Liver (tissue), 7 donors: ENCODE measurements at regions not wholly inside any gene's neighbourhood (a gene's known extent, or its start where the extent isn't known, plus 50 kb on each side); places are given as distances from the start of the nearest gene placed in this dataset.
"Not testable (repeated sequence)": the region's sequence is repeated elsewhere in the genome, so short reads cannot be mapped to it uniquely, and the experiment has no call there.

Experiments used
- DNase-seq: peaks from one replicate; pipeline ENCODE4 v3.0.0-alpha.2; 2017; ENCODE audit warnings: low spot score
- H3K27ac ChIP-seq, 2 donors: one replicate each; pipeline ENCODE4 v1.7.0; 2013; ENCODE audit warnings: inconsistent platforms in 2 of 2, low read length in 2 of 2, control low read depth in 1 of 2, low read depth in 1 of 2, mild to moderate bottlenecking in 1 of 2
- H3K27me3 ChIP-seq, 4 donors: one replicate each; pipeline versions ENCODE4 v1.6.1 to v1.7.0; 2013; ENCODE audit warnings: low read length in 3 of 4, inconsistent platforms in 1 of 4, mild to moderate bottlenecking in 1 of 4, moderate library complexity in 1 of 4; ENCODE audit not compliant: control insufficient read depth in 4 of 4, insufficient read depth in 4 of 4
- H3K36me3 ChIP-seq, 4 donors: one replicate each; pipeline versions ENCODE4 v1.6.1 to v1.7.0; 2013; ENCODE audit warnings: low read length in 3 of 4, mild to moderate bottlenecking in 3 of 4, low read depth in 1 of 4, moderate library complexity in 1 of 4; ENCODE audit not compliant: control insufficient read depth in 4 of 4, insufficient read depth in 3 of 4
- H3K4me1 ChIP-seq, 4 donors: one replicate each; pipeline versions ENCODE4 v1.6.1 to v1.7.0; 2013; ENCODE audit warnings: low read length in 3 of 4, mild to moderate bottlenecking in 3 of 4, moderate library complexity in 1 of 4; ENCODE audit not compliant: control insufficient read depth in 4 of 4, insufficient read depth in 4 of 4
- H3K4me3 ChIP-seq, 3 donors: one replicate each; pipeline versions ENCODE4 v1.6.1 to v1.7.0; 2013; ENCODE audit warnings: low read length in 3 of 3, control low read depth in 1 of 3, low read depth in 1 of 3, mild to moderate bottlenecking in 1 of 3
- H3K9ac ChIP-seq, 2 donors: one replicate each; pipeline ENCODE4 v1.7.0; 2013; ENCODE audit warnings: low read length in 2 of 2, mild to moderate bottlenecking in 2 of 2, moderate library complexity in 2 of 2, control low read depth in 1 of 2, low read depth in 1 of 2
- H3K9me3 ChIP-seq, 4 donors: one replicate each; pipeline versions ENCODE4 v1.6.1 to v1.7.0; 2013; ENCODE audit warnings: low read length in 3 of 4; ENCODE audit not compliant: control insufficient read depth in 4 of 4
- ATF3 ChIP-seq: IDR thresholded peaks from 2 replicates; pipeline ENCODE4 v1.6.1; 2016; ENCODE audit warnings: antibody characterized with exemption
- EGR1 ChIP-seq, 2 donors: IDR thresholded peaks; 2 replicates each; pipeline ENCODE4 v1.6.1; 2016 to 2018; ENCODE audit warnings: antibody characterized with exemption in 2 of 2, low read depth in 2 of 2
- FOXA1 ChIP-seq: IDR thresholded peaks from 2 replicates; pipeline ENCODE4 v1.6.1; 2016; ENCODE audit warnings: antibody characterized with exemption
- HNF4G ChIP-seq: IDR thresholded peaks from 2 replicates; pipeline ENCODE4 v1.6.1; 2016; ENCODE audit warnings: antibody characterized with exemption
- RXRA ChIP-seq, 2 donors: IDR thresholded peaks; 2 replicates each; pipeline ENCODE4 v1.6.1; 2017 to 2018; ENCODE audit warnings: antibody characterized with exemption in 2 of 2, mild to moderate bottlenecking in 1 of 2
- WGBS: extraction: QIAGEN DNeasy Blood & Tissue Kit; methylation state at CpG from one replicate; pipeline ENCODE4 v1.1.7; 2013; 5-methylcytosine and 5-hydroxymethylcytosine counted together
- donor health status: healthy.
- donor health status: healthy.
- donor health status: healthy.
- donor health status: healthy.

- no peak for TF ChIP-seq EGR1 (IDR thresholded peaks at IDR 0.05; ENCODE audit: low read depth in 2 of 2)
- TF ChIP-seq FOXA1 = no peak
- no peak for TF ChIP-seq RXRA (IDR thresholded peaks at IDR 0.05)
- TF ChIP-seq HNF4G = no peak
- TF ChIP-seq ATF3 = no peak
- H3K9me3 ChIP-seq = no peaks in the 10 kb centered on the region
- H3K27me3 ChIP-seq = no peaks in the 10 kb centered on the region
- no peaks in the 10 kb centered on the region for H3K36me3 ChIP-seq
- no peak overlapping the region for H3K27ac ChIP-seq
- no peak overlapping the region for H3K9ac ChIP-seq
- 90% methylated on average over 13 of the region's 13 CpGs for WGBS
- no peak overlapping the region for H3K4me3 ChIP-seq
- H3K4me1 ChIP-seq = no peaks in the 10 kb centered on the region
- DNase-seq = no peak
Observed at GRCh38 chr4:3936184-3936583, 170.0 kb downstream of the ADRA2C start.

- H3K27ac ChIP-seq, H3K36me3 ChIP-seq, H3K9ac ChIP-seq, H3K4me3 ChIP-seq, H3K9me3 ChIP-seq, H3K4me1 ChIP-seq, DNase-seq, H3K27me3 ChIP-seq: not testable (repeated sequence)
- 80% methylated on average over 18 of the region's 18 CpGs for WGBS
Observed at GRCh38 chr4:3937849-3938562, 171.8 kb downstream of the ADRA2C start.

- H3K27ac ChIP-seq, H3K4me3 ChIP-seq, DNase-seq, H3K27me3 ChIP-seq, H3K9ac ChIP-seq, H3K36me3 ChIP-seq, H3K4me1 ChIP-seq, H3K9me3 ChIP-seq: not testable (repeated sequence)
- WGBS = 83% methylated on average over 8 of the region's 8 CpGs
Observed at GRCh38 chr4:3938676-3939075, 172.5 kb downstream of the ADRA2C start.

- not testable (repeated sequence) for H3K9ac ChIP-seq, DNase-seq, H3K27ac ChIP-seq, H3K36me3 ChIP-seq, H3K9me3 ChIP-seq, H3K4me3 ChIP-seq, H3K27me3 ChIP-seq, H3K4me1 ChIP-seq
- 58% methylated on average over 9 of the region's 10 CpGs for WGBS
Observed at GRCh38 chr4:3939954-3940591, 173.9 kb downstream of the ADRA2C start.

- not testable (repeated sequence) for DNase-seq, H3K36me3 ChIP-seq, H3K9ac ChIP-seq, H3K4me1 ChIP-seq, H3K27ac ChIP-seq, H3K27me3 ChIP-seq, H3K9me3 ChIP-seq, H3K4me3 ChIP-seq
- 63% methylated on average over 17 of the region's 17 CpGs for WGBS
Observed at GRCh38 chr4:3941735-3942522, 175.7 kb downstream of the ADRA2C start.
